Gastrocnemius medialis (tissue), 4 donors: ENCODE measurements at regions not wholly inside any gene's neighbourhood (a gene's known extent, or its start where the extent isn't known, plus 50 kb on each side); places are given as distances from the start of the nearest gene placed in this dataset.

ENCODE experiments used
- ATAC-seq, 2 donors: fragments of 150-250 bp; one replicate each; pipeline ENCODE4 v1.9.1; 2016
- DNase-seq, 2 donors: peaks; one replicate each; pipeline ENCODE4 v3.0.0-alpha.2; 2019
- H3K27ac ChIP-seq, 4 donors: fragments of 200-600 bp; sonication (generic); 1 replicate in 1 of 4; 2 replicates in 3 of 4; pipeline ENCODE4 v1.5.1; 2016 to 2018; ENCODE audit warnings: mild to moderate bottlenecking in 2 of 4, moderate library complexity in 1 of 4
- H3K27me3 ChIP-seq, 3 donors: fragments of 200-600 bp; sonication (generic) in 2 of 3; 1 replicate in 1 of 3; 2 replicates in 2 of 3; pipeline versions ENCODE4 v1.5.1 to v1.6.0; 2016 to 2019; ENCODE audit warnings: mild to moderate bottlenecking in 1 of 3, moderate library complexity in 1 of 3
- H3K36me3 ChIP-seq, 2 donors: fragments of 200-600 bp; sonication (generic) in 1 of 2; one replicate each; pipeline ENCODE4 v1.5.1; 2017 to 2018
- H3K4me1 ChIP-seq, 2 donors: fragments of 200-600 bp; sonication (generic) in 1 of 2; one replicate each; pipeline ENCODE4 v1.5.1; 2016 to 2017; ENCODE audit warnings: mild to moderate bottlenecking in 2 of 2
- H3K4me3 ChIP-seq, 4 donors: fragments of 200-600 bp; sonication (generic) in 3 of 4; 1 replicate in 1 of 4; 2 replicates in 3 of 4; pipeline ENCODE4 v1.5.1; 2016 to 2019; ENCODE audit warnings: mild to moderate bottlenecking in 2 of 4
- H3K9me3 ChIP-seq, 3 donors: fragments of 200-600 bp; sonication (generic) in 2 of 3; 1 replicate in 1 of 3; 2 replicates in 2 of 3; pipeline ENCODE4 v1.5.1; 2016 to 2019
- CTCF ChIP-seq, 5 experiments: fragments of 450-650 bp in 3 of 5; fragments of 200-600 bp in 2 of 5; sonication (generic) in 2 of 5; IDR thresholded peaks in 4 of 5; conservative IDR thresholded peaks in 1 of 5; 1 replicate in 4 of 5; 2 replicates in 1 of 5; pipeline ENCODE4 v1.5.1; 2016 to 2019; ENCODE audit warnings: antibody characterized with exemption in 5 of 5, mild to moderate bottlenecking in 3 of 5, moderate library complexity in 3 of 5
- POLR2A ChIP-seq, 2 donors: fragments of 450-650 bp; IDR thresholded peaks; one replicate each; pipeline ENCODE4 v1.6.1; 2017; ENCODE audit warnings: antibody characterized with exemption in 2 of 2, mild to moderate bottlenecking in 2 of 2, moderate library complexity in 2 of 2
- in situ Hi-C, 4 donors: fragments of 200-750 bp; cut with MboI; loops; one replicate each; pipeline versions ENCODE4 v1.15.0 to v1.8.0; 2017; ENCODE audit warnings: low sequenced_read_pairs in 4 of 4
- intact Hi-C: fragments of 100-400 bp; cut with DNase I; formaldehyde crosslinking; loops from one replicate; pipeline ENCODE4 v1.15.1; 2023; ENCODE audit warnings: low total_unique reads

DNA sequence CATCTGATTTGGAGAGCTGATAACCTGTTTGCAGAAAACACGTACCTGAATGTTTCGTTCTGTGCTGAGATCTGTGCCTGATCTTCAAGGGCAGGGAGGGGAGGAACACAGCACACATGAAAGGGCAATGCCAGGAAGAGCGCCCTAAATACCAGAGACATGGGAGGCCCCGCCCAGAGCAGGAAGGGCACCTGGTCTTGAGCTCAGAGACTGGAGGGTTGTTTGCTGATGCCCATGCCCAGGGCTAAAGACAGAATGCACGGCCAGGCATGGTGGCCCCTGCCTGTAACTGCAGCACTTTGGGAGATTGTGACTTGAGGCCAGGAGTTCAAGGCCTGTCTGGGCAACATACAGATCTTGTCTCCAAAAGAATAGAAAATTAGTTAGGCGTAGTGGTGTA lies 183.2 kb downstream of the TUBA3C start:
- ATAC-seq (no peak), DNase-seq (no peak)
- no peak for TF ChIP-seq CTCF (IDR thresholded peaks at IDR 0.05 in 4 of 5, conservative IDR thresholded peaks at IDR 0.05 in 1 of 5)
- TF ChIP-seq POLR2A (IDR thresholded peaks at IDR 0.05) = no peak
- in situ Hi-C loops = loop anchor here in 1 of 4 donors (25.0 kb wide), 1 partner anchor 111 kb away; no protein-coding TSS in a partner anchor
- intact Hi-C loops = no loop called here
- H3K36me3 ChIP-seq = no peaks in the 10 kb centered on the region
- no peaks in the 10 kb centered on the region for H3K9me3 ChIP-seq
- H3K27ac ChIP-seq = no peak overlapping the region
- no peak overlapping the region for H3K4me3 ChIP-seq
- peaks cover 7 to 14% of the 10 kb centered on the region in 2 donors for H3K4me1 ChIP-seq
- H3K27me3 ChIP-seq = no peaks in the 10 kb centered on the region

DNA sequence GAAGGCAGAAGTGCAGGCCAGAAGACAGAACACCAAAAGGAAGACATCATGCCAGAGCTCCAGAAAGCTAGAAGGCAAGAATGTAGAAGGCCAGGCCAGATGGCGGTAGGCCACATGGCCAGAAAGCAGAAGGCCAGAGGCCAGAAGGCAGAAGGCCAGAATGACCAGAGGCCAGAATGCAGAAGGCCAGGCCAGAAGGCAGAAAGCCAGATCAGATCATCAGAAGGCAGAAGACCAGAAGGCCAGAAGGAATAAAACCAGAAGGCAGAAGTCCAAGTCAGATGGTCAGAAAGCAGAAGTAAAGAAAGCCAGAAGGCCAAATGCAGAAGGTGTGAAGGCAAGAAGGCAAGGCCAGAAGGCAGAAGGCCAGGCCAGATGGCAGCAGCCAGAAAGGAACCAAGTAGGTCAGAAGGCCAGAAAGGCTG lies 185.0 kb downstream of the TUBA3C start:
- TF ChIP-seq CTCF (IDR thresholded peaks at IDR 0.05 in 4 of 5, conservative IDR thresholded peaks at IDR 0.05 in 1 of 5) = no peak
- TF ChIP-seq POLR2A (IDR thresholded peaks at IDR 0.05) = no peak
- H3K9me3 ChIP-seq = no peaks in the 10 kb centered on the region
- H3K27ac ChIP-seq = no peak overlapping the region
- ATAC-seq (peak in 1 of 2 donors; percentile 20), DNase-seq (no peak)
- no peaks in the 10 kb centered on the region for H3K36me3 ChIP-seq
- no peak overlapping the region for H3K4me3 ChIP-seq
- intact Hi-C loops (no loop called here), in situ Hi-C loops (loop anchor here in 1 of 4 donors (25.0 kb wide), 1 partner anchor 109 kb away; no protein-coding TSS in a partner anchor)
- H3K4me1 ChIP-seq = peaks cover 7 to 21% of the 10 kb centered on the region in 2 donors
- H3K27me3 ChIP-seq = no peaks in the 10 kb centered on the region

DNA sequence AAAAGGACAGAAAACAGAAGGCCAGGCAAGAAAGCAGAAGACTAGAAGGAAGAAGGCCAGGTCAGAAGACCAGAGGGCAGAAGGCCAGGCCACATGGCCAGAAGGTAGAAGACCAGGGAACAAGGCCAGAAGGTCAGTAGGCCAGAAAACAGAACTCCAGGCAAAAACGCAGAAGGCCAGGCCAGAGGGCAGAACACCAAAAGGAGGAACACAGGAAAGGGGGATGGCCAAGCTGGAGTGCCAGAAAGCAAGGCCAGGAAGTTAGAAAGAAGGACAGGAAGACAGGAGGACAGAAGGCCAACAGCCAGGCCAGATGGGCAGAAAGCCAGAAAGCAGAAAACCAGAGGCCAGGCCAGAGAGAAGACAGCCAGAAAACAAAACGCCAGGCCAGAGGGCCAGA lies 185.4 kb downstream of the TUBA3C start:
- ATAC-seq (no peak), DNase-seq (no peak)
- in situ Hi-C loops = loop anchor here in 1 of 4 donors (25.0 kb wide), 1 partner anchor 109 kb away; no protein-coding TSS in a partner anchor
- Histone ChIP-seq H3K27ac (no peak overlapping the region), H3K9me3 (no peaks in the 10 kb centered on the region), H3K27me3 (no peaks in the 10 kb centered on the region), H3K36me3 (no peaks in the 10 kb centered on the region), H3K4me1 (peaks cover 7 to 21% of the 10 kb centered on the region in 2 donors), H3K4me3 (no peak overlapping the region)
- TF ChIP-seq CTCF (IDR thresholded peaks at IDR 0.05 in 4 of 5, conservative IDR thresholded peaks at IDR 0.05 in 1 of 5) = no peak
- no peak for TF ChIP-seq POLR2A (IDR thresholded peaks at IDR 0.05)
- intact Hi-C loops = no loop called here

DNA sequence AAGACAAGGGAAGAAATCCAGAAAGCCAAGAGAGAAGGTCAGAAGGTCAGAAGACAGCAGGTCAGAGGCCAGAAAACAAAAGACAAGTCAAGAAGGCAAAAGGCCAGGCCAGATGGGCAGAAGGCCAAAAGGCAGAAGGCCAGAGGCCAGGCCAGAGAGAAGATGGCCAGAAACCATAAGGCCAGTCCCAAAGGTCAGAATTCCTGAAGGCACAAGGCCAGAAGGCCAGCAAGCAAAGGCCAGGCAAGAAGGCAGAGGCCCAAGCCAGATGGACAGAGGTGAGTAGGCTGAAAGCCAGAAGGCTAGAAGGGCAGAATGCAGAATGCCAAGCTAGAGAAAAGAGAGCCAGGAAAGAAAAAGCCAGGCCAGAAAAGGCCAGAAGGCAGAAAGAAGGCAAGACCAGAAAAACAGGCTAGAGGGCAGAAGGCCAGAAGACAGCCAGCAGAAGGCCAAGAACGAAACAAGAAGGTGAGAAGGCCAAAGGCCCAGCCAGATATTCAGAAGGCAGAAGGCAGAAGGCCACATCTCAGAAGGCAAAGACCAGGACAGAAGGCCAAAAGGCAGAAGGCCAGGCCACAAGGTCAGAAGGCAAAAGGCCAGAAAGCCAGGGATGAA lies 186.3 kb downstream of the TUBA3C start:
- Histone ChIP-seq H3K27ac (no peak overlapping the region), H3K4me3 (no peak overlapping the region), H3K27me3 (no peaks in the 10 kb centered on the region), H3K36me3 (no peaks in the 10 kb centered on the region), H3K4me1 (peaks cover 7 to 21% of the 10 kb centered on the region in 2 donors), H3K9me3 (no peaks in the 10 kb centered on the region)
- no peak for DNase-seq
- intact Hi-C loops = no loop called here
- in situ Hi-C loops = loop anchor here in 1 of 4 donors (25.0 kb wide), 1 partner anchor 108 kb away; no protein-coding TSS in a partner anchor
- no peak for TF ChIP-seq CTCF (IDR thresholded peaks at IDR 0.05 in 4 of 5, conservative IDR thresholded peaks at IDR 0.05 in 1 of 5)
- no peak for TF ChIP-seq POLR2A (IDR thresholded peaks at IDR 0.05)
- ATAC-seq = no peak
